Stimulated activated CD8-positive, alpha-beta memory T cell treated with anti-CD3 and anti-CD28 coated beads, Interleukin-7, amount 100 ng/mL, for 4 hours (primary cell): ENCODE measurements at regions not wholly inside any gene's neighbourhood (a gene's known extent, or its start where the extent isn't known, plus 50 kb on each side); places are given as distances from the start of the nearest gene placed in this dataset.
"Not testable (repeated sequence)": the region's sequence is repeated elsewhere in the genome, so short reads cannot be mapped to it uniquely, and the experiment has no call there.

Source experiments
- DNase-seq, 2 donors: peaks; one replicate each; pipeline ENCODE4 v3.0.0-alpha.2; 2020; ENCODE audit warnings: low read depth in 2 of 2

DNA sequence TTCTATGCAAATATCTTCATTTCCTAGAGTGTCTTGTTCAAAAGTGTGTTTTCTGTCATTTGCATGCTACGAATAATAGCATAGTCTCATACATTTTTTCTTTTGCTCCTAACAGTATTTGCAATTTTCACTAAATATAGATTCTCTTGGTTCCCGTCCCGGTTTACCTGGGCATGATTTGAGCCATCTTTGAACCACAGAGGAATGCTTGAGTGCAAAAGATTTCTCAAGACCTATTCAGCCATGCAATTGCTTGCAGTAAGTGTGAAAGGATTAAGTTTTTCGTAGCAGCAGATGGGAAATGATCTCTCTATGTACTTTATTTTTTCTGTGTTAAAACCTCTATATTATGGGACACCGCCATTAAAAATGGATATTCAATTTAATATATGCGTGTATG lies 733.0 kb downstream of the ZPLD1 start:
- no peak for DNase-seq

DNA sequence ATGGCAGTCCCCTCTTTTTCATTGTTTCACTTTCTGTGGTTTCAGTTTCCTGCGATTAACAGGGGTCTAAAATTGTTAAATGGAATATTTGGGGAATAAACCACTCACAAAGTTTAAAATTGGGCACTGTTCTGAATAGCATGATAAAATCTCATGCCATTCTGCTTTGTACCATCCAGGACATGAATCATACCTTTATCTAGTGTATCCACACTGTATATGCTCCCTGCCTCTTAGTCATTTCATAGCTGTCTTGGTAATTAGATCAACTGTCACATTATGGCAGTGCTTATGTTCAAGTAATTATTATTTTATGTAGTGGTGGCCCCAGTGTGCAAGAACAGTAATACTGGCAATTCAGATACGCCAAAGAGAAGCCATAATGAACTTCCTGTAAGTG lies 734.5 kb downstream of the ZPLD1 start:
- no peak for DNase-seq

DNA sequence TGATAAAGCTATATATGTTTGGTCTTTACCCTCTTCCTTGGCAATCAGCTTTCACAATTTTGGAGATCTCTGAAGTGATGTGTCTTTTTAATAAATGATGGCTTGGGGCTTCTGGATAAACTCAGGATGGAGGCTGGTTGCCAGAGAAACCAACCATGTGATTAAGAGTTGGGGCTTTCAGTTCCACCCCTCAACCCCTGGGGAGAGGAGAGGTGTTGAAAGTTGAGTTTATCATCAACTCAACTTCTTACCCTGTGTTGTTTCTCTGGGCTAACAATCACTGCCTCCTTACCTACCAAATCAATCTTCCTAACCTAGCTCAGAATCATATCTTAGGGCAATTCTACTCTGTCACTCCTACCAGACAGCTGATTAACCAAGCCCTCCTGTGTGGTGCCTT lies 735.8 kb downstream of the ZPLD1 start:
- no peak for DNase-seq

DNA sequence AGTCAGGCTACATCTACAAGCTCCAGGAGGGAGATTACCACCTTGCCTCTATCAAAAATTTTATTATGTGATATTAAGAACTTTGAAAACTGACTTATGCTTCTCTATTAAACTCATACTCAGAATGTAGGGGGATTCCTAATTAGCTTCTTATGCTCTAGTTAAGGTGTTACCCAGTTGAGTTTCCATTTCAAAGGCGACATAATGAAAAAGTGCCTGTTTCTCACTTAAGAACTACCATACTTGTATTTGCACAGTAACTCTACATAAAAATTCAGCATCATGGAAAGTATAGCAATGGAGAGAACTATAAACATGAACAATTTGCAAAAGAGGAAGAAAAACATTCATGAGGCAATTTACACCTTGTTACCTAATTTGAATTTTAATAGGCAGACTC lies 739.1 kb downstream of the ZPLD1 start:
- no peak for DNase-seq

DNA sequence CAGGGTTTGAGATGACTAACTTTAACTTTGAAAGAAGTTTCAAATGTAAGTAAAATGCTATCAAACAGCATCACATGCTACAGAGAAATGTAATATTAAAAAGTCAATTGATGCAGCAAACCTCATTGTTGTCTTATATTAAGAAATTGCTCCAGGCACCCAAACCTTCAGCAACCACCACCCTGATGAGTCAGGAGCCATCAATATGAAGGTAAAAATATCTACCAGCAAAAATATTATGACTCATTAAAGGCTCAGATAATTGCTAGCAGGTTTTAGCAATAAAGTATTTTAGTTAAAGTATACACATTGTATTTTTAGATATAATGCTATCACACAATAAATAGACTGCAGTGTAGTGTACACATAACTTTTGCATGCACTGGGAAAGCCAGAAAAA lies 746.3 kb downstream of the ZPLD1 start:
- DNase-seq: no peak

DNA sequence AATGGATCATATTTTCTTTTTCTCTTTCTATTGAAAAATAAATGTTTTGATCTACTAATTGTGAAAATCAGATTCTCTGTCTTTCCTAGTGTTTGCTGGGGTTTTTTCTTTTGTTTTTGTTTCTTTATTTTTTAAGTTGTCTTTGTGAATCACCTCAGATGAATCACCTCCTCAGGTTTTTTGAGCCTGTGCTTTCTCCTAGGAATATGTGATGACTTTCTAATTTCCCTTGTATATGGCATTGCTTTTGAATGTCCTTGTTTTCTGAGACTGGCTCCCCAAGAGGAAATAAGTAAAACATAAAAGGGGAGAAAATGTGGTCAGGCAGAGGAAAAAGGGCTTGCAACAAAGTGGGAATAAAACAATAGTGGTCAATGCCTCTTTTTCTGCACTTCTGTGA lies 750.0 kb downstream of the ZPLD1 start:
- DNase-seq: no peak

DNA sequence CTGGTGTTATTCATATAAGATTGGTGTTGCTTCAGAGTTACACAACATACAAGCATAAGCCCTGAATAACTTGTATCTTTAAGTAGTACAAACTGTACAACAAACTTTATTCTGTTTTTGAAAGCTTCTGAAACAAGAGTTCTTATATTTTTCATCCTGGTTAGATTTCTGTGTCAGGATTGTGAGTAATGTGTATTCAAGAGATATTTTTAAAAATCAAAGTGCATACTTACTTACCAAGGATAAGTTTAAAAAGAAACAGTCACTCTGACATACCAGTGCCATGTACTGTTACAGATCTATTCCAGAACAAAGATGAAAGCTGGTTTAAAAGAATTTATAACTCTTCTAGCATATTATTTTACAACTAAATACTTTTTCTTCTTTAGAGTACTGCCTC lies 755.1 kb downstream of the ZPLD1 start:
- DNase-seq: no peak

DNA sequence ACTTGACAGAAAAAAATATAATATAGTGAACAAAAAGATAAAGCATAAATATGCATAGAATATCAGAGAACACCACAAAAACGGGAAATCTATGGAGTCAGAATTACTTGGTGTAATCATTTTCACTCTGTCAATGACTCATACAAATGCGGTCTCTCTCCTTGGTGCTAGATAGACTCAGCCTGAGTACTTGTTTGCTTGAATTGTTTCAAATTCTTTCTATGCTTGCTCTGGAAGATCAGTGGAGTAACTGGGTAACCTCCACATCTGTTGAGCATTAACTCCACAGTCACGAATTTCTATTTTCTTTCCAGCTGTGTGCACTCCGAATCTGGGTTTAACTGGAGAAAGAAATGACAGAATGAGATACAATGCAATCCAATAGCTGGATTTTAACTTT lies 760.4 kb downstream of the ZPLD1 start:
- DNase-seq: no peak

DNA sequence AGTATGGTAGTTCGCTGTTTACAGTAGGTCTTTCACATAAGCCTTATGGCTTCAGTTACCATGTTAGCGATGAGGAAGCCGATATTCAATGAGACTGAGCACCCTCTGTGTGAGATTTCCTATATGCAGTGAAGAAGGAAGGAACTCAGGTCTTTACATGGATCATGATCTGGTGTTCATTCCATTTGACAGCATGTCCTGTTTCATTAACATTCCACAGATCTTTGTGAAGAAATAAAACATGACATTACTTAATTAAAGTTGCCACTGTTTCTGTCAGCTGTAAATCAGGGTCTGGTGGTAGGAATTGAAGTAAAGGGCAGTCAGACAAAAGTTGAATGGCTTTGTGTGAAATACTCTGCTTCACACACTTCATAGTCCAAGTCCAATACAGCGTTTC lies 768.6 kb downstream of the ZPLD1 start:
- no peak for DNase-seq

DNA sequence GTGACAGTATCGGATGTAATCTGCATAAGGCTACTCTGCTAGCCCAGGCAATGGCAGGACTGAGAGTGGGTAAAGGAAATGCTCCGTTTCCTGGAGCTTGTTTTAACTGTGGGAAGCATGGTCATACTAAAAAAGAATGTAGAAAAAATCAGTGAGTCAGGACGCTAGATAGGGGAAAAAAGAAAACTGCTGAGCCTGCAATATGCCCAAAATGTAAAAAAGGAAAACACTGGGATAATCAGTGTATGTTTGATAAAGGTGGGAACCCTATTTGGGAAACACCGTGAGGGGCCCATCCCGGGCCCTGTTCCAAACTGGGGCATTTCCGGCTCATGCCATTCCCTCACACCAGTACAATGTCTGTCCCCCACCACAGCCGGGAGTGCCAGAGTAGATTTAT lies 775.8 kb downstream of the ZPLD1 start:
- no peak for DNase-seq

DNA sequence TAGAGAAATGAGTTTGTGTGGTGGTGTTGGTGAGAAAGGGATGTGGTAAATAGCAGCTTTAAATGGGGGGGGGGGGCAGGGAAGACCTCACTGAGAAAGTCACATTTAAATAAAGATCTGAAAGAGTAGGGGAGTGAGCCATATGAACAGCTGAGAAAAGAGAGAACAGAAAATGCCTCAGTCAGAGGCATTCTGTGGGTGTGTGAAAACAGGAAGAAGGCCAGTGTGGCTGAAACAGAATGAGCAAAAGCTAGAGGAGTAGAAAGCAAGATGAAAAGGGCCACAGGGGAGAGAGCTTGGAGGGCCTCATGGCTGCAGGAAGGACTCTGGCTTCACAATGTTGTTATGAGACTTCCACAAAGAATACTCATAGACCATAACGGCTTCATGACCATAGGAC lies 783.3 kb downstream of the ZPLD1 start:
- no peak for DNase-seq

DNA sequence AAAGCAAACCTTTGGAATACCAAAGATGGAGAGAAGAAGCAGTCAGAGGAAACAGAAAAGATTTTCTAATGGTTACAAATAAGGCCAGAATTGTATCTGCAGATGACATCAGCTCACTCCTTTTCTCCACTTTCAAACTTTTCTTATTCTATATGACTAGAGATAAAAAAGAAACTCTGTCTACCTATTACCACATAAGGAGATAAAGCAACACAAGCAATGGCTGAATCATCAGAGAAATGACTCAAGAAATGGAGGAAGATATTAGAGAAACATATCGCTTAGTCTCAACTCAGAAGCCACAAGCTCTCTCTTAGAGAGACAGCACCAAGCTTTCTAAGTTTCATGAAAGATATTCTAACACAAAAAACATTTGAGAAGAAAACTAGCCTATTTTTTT lies 784.0 kb downstream of the ZPLD1 start:
- DNase-seq: no peak

DNA sequence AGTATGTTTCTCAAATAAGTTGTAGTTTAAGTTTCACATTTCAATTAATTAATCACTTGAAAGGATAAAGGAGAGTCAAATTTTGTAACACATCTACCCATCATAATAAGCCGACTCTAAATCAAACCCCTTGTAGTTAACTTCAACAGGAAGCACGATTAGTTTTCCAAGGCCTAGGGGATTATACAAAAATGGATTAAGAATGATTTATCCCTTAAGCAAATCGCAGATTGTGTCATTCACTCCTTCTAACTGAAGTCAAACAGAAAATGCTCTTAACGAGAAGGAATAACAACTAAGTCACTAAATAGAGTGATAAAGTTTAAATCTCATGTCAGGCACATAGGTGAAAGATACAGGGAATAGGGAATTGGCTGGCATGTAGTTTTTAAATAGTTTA lies 792.8 kb downstream of the ZPLD1 start:
- no peak for DNase-seq

DNA sequence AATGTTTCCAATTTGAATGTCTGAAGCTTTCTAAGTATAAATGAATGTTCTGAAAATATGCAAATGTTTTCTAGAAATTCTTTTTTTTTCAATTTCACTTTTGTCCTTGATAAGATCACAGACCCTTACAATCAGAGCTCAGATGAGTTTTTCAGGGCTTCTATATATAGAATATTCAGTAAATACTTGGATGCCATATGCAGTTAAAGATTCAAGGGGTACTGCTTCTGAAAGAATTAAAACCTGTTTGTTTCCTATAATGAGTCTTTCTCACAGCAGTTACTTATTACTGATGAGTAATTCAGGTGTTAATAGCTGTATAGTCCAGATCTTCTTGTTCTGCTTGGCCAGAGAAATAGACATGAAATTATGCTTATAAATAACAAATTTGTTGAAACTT lies 812.6 kb downstream of the ZPLD1 start:
- no peak for DNase-seq

DNA sequence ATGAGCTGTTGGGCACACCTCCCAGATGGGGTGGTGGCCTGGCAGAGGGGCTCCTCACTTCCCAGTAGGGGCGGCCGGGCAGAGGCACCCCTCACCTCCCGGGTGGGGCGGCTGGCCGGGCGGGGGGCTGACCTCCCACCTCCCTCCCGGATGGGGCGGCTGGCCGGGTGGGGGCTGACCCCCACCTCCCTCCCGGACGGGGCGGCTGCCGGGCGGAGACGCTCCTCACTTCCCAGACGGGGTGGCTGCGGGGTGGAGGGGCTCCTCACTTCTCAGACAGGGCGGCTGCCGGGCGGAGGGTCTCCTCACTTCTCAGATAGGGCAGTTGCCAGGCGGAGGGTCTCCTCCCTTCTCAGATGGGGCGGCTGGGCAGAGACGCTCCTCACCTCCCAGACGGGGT lies 820.0 kb downstream of the ZPLD1 start:
- DNase-seq: not testable (repeated sequence)

DNA sequence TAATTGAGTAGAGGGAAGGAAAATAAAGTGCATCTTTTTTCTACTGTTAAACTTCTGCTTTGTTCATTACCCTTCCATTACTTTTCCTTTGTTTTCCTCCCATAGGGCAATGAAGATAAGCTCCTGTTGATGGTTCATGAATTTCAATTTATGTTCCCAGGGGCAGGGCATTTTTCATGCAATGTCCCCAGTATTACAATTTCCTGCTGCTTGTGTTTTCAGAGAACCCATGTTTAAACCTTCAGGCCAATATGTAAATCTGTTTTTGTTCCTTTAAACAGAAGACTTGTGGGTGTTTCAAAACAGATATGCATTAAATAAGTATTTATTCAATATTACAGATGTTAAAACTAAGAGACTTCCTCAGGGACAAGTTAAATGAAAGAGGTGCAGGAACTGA lies 834.5 kb downstream of the ZPLD1 start:
- no peak for DNase-seq

DNA sequence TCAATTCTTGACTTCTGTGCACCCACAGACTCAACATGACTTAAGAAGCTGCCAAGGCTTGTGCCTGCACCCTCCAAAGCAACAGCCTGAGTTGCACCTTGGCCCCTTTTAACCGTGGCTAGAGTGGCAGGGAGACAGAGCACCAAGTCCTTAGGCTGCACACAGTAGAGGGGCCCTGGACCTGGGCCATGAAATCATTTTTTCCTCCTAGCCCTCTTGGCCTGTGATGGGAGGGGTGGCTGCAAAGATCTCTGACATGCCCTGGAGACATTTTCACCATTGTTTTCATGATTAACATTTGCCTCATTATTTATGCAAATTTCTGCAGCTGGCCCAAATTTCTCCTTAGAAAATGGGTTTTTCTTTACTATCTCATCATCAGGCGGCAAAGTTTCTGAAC lies 836.8 kb downstream of the ZPLD1 start:
- DNase-seq: no peak

DNA sequence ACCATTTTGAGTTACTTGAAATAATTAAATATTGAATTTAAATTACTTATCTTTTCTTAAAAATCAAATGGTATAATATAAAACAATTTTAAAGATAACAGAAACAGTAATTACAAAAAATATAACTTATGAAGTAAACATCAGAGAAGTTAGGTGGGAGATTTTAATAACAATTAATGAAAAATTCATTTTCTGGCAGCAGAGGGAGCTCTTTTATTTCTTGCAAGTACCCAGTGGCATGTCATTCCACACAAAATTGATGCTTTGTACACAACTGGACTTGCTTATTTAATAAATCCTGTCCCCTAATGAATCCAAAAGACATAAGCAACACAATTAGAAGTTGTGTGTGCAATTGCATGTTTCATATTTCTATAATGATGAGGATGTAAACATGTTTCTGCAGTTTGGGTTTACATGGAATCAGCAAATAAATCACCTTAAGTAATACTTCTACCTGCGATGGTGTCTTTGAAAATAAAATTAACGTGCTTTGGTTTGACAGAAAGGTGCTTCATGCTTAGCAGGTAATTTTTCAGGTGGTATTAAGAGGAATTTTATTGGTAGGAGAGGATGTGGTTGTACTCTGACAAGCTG lies 861.3 kb downstream of the ZPLD1 start:
- DNase-seq: no peak

DNA sequence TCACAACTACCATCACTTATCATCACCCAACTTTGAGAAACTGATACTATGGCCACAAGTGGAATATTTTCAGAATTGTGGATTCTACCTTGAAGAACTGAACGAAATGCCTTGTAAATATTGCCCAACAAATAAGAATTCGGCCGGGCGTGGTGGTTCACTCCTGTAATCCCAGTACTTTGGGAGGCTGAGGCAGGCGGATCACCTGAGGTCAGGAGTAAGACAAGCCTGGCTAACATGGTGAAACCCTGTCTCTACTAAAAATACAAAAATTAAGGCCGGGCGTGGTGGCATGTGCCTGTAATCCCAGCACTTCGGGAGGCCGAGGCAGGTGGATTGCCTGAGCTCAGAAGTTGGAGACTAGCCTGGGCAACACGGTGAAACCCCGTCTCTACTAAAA lies 862.7 kb downstream of the ZPLD1 start:
- DNase-seq: not testable (repeated sequence)

DNA sequence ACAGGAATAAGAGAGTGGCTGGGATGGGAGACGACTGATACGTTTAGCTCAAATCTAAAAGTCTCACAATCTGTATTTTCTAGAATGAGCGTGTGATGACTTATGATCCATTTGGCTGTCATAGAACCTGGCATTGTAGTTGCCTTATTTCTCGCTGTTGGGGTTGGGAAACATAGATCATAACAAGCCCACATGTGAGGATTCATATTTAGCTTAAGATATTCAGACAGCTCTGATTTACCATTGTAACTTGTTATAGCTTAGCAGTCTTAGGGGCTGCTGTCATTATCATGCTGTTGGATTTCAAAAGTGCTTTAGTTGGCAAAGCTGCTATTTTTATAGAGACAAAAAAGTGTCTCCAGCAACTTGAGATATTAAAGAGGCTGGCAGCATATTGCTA lies 871.3 kb downstream of the ZPLD1 start:
- DNase-seq: no peak

DNA sequence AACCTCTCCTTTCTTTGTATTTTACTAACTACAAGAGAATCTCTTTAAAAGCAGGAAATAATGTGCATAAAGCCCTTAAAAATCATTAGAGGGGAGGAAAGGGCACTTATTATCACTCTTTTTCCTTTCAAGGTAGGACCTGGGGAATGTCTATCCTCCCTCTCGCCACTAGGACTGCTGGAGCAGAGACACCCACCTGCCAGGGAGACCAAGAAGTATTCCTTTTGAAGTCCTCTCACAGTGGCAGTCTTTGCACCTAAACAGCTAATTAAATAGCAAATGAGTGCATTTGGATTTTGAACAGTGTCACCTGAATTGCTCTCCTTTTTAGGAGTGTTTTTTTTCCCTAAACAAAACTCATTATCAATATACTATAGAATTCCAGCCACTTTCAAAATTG lies 874.1 kb downstream of the ZPLD1 start:
- DNase-seq: no peak

DNA sequence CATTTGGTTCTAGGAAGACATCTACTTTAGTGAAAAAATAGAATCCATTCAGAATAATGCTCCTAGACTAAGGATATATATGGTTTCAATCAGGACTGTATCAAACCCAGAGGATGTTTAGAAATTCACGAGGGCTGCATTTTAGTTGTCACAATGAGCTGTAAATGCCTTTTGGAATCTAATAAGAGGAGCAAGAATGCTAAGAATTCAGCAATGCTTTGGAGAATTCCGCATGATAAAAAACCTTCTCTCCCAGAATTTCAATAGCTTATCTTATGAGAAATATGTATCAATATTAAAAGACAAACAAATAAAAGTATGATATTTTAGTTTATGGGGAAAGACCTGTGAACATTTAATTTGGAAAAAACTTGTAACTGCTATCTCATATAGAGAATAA lies 885.1 kb downstream of the ZPLD1 start:
- no peak for DNase-seq

DNA sequence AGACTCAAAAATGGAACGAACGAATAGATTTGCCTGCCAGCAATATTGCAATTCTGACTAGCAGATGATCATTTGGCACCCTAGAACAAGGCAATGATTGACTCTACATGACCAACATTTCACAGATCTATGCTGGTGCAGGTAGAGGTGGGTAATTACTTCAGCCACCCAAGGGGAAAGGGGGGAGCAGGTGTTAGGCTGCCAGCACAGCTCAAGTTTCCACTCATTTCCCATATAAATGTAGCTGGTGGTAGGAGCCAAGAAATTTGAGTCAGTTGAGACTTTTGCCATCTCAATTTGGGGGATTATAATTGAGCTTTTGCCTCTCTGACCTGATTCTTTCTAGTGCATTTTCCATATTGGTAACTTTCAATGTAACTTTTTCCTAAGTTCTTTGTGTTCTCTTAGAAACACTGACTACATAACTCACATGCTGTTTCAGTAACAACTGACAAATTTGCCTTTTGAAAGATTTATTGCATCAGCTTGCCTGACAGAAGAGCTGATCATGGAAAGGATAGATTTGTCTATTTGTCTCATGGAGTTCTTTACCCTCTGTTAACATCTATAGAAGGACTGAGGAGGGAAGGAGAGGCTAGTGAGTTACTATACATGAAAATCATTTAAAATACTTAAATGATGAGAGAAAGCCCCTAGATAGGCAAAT lies 902.5 kb downstream of the ZPLD1 start:
- no peak for DNase-seq

DNA sequence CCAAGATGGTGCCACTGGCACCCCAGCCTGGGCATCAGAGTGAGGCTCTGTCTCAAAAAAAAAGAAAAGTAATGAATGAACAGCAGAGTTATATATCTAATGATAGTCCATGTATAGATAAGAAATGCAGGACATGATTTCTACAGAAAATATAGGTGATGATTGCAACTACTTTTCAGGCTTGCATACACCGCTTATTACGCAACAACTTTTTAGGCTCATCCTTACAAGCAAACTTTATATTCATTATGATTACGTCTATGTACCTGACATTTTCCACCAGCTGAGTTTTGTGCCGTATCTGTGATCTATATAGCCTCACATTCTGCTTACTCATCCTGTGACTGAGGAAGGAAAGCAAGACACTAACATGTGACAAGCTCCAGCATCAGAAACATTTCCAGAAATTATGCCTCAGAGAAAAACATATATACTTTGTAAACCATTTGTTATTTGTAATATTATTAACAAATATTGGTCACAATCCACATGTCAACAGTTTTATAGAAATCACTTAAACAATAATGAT lies 906.3 kb downstream of the ZPLD1 start:
- DNase-seq: no peak
